ENCODE measurements at regions not wholly inside any gene's neighbourhood (a gene's known extent, or its start where the extent isn't known, plus 50 kb on each side); places are given as distances from the start of the nearest gene placed in this dataset.

GRCh38 chr13:99129951-99130350, 70.7 kb upstream of the UBAC2 start:
- TF ChIP-seq ARHGAP35 (CRISPR knock-in tag; IDR thresholded peaks at IDR 0.05; ENCODE audit: borderline replicate concordance) = no peak
- no peak for TF ChIP-seq ZNF367 (CRISPR knock-in tag; IDR thresholded peaks at IDR 0.05; ENCODE audit: borderline replicate concordance)
- TF ChIP-seq MAZ (IDR thresholded peaks at IDR 0.05; ENCODE audit: borderline replicate concordance, low read depth, low read length) = no peak
- TF ChIP-seq MAZ (CRISPR knock-in tag; IDR thresholded peaks at IDR 0.05; ENCODE audit: low read depth) = no peak
- no peak for TF ChIP-seq SIN3A (IDR thresholded peaks at IDR 0.05; ENCODE audit: borderline replicate concordance, low read depth, low read length)

Data from HepG2 (cell line).